NCI-H2107 (cell line): ENCODE measurements at regions not wholly inside any gene's neighbourhood (a gene's known extent, or its start where the extent isn't known, plus 50 kb on each side); places are given as distances from the start of the nearest gene placed in this dataset.

Source experiments
- DNase-seq: peaks from one replicate; lab custom pipeline; 2025; lab: John Stamatoyannopoulos, UW

DNA sequence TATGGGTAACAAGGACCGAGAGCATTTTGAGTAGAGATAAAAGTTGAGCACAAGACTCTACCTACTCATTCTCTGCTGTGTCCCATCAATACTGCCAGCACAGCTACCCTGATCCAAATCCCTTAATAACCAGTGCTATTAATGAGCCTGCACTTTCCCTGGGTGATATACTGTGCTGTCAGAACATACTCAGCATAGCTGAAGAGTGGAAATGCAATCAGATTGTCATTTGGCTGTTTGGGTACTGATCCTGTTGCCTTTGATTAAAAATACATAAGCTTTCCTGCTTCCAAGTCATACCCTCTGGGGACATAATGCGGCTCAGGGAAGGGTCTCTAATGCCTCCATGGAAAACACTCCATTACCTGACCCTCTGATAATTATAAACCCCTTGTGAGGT is 917.5 kb downstream of the SQOR start:
- no peak for DNase-seq

DNA sequence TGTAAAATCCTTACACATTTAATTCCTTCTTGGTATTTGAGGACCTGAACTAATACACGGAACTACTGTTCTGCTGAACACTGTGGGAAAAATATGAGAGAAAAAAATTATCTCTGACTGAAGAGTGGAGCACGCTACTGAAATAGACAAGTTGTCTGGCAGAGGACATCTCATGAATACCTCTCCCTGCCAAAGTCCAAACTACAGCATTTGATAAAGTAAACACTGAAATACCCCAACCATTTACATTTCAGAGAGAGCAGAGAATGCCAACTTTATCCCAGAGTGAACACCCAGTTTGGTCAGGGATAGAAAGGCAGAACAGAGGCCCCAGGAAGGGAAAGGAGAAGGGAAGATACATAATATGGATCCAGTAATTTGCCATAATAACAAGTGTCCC is 920.7 kb downstream of the SQOR start:
- DNase-seq = no peak

DNA sequence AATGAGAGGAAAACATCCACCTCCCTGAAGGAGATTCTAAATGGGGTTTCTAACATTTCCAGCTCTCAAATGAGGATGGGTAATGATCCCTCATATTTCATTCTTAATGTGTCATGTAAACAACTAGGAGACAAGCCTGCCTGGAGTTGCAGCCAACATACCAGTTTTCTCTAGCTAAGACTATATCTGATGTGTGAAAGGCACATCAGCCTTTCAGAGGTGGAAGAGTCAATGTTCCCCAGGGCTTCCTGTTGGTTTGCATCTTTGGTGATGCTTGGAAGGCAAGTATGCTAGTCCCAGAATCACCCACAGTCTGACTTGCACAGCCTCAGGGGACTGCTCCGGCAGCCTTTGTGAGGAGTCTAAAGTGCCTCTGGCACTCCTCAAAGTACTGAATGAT is 921.2 kb downstream of the SQOR start:
- DNase-seq = no peak

DNA sequence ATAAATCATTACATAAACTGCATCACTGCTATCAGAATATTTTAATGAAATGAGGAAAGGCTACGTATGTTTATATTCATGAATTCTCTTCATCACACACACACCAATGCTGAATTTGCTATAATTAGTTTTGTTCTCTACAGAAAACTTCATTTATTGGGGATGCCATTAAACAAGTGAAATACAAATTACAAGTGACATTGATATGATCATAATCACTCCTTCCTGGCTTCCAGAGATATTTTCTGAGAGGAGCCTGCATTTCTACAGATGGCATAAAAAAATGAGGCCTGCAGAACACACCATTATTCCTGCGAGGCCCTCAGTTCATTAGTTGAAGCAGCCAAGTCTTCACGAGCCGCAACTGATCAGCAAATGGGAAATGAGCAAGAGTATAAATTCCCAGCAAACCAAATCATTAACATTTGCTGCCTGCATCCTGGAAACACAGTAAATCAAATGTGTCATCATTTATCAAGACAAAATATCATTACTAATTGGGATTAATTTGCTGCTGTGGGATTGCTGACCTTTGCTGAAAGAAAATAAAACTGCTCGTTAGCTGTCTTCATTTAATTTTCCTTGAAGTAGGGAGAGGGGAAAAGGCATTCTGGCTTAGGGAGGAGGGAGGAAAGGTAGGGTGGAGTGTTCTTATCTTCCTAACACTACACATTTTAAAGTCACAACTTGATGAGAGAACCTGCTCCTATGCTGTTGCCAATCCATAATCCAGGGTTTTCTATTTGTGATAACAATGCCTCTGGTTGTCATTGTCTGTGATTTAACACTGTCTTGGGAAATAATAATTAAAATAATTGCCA is 921.9 kb downstream of the SQOR start:
- DNase-seq = no peak

DNA sequence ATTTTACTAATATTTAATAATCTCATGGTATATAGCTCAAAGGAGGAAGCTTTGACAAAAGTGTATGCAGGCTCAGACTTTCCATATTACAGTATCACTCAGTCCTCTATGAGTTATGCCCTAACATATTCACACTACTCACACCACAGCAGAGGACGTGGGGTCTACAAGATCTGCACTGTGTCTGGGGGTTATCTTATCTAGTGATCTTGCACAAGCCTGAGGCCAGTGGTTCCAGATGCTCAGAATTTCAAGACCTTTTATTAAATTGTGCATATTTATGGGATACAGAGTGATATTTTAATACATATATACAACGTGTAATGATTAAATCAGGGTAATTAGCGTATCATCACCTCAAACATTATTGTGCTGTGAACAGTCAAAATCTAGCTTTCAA is 933.1 kb downstream of the SQOR start:
- DNase-seq = no peak

DNA sequence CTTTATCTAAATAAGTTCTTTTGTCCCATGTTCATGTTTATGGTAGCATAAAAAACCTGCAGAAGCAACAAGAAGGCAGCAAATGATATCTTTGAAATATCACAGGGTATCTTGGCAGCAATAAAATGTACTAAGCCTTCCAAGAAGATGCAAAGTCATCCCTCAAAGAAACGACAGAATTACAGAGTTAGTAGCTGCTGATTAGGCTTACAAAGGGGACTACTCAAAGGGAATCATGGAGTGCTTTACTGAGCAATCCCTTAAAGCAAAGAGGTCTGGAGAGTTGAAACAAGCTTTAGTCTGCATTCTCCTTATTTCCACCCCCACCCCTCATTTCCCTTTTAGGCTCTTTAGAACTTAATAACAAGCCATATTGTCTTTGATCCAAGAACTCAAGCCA is 935.0 kb downstream of the SQOR start:
- no peak for DNase-seq

DNA sequence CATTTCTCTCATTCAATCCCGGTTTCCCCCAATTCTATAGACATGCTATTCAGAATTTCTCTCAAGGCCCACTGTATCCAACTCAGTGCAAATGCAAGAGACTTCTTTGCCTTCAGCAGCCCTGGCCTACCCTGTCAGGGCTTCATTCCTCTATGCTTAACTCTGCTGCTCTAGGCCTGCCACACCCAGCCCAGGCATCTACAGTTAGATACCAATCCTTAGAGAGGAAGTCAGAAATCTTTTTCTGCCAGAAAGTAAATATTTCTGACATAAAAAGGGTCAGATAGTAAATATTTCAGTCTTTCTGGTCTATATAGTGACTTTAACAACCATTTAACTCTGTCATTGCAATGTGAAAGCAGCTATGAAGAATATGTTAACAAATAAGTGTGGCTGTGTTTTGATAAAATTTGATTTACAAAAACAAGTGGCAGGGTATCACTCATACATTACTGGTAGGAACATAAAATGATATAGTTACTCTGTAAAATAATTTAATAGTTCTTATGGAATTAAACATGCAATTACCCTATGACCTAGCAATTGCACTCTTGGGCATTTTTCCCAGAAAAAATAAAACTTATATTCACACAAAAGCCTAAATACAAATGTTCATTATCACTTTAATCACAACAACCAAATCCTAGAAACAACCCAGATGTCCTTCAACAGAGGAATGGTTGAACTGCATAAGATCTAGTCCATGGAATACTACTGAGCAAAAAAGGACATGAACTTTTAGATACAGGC is 942.0 kb downstream of the SQOR start:
- no peak for DNase-seq

DNA sequence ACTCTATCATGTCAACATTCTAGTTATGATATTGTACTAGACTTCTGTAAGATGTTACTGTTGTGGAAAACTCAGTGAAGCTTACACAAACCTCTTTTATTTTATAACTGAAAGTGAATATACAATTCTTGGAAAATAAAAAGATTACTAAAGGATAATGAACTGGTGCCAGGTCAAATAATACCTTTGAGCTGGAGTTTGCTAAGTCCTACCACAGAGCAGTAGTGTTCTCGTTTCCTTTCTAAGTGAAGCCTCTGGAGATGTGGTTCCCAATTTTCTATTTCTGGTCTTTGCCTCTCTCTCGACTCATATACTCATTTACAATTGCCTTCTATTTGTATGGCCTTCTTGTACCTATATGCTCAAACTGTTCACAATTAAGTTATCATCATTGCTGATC is 942.9 kb downstream of the SQOR start:
- DNase-seq = no peak

DNA sequence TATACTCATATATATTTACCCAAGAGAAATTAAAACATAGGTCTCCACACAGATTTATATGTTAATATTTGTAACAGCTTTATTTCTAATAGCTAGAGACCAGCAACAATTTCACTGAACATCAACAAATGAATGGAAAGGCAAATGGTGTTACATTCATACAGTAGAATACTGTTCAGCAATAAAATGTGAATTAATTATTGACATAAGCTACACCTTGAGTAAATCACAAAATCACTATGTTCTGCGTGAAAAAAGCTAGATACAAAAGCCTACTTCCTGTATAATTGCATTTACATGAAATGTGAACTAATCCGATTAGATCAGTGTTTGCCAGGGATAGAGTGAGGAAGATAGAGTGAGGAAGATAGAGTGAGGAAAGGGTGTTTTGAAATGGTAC is 945.7 kb downstream of the SQOR start:
- no peak for DNase-seq

DNA sequence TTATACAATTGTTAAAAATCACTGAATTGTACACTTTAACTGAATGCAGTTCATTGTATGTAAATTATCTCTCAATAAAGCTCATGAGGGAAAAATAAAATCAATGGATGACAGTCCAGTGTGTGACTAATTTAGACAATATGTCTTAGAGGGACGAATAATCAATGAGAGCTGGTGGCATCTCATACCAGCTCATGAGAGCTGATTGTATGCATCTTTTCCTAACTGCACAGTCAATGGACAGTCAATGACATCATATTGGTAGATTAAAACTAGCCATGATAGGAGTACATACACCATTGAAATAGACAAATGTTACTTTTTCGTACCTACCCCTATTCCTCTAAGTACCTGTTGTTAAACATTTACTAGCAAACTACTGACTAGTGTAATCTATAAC is 946.1 kb downstream of the SQOR start:
- no peak for DNase-seq

DNA sequence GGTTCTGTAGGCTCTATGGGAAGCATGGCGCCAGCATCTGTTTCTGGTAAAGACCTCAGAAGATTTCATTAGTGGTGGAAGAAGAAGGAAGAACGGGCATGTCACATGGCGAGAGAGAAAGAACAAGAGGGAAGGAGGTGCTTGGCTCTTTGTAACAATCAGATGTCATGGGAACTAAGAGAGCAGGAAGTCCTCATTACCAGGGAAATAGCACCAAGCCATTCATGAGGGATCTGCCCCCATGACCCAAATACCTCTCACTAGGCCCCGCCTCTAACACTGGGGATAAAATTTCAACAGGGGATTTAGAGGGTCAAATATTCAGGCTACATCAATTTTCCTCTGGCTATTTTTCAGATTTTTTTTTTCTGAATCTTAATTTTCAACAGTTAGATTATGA is 954.3 kb downstream of the SQOR start:
- no peak for DNase-seq

DNA sequence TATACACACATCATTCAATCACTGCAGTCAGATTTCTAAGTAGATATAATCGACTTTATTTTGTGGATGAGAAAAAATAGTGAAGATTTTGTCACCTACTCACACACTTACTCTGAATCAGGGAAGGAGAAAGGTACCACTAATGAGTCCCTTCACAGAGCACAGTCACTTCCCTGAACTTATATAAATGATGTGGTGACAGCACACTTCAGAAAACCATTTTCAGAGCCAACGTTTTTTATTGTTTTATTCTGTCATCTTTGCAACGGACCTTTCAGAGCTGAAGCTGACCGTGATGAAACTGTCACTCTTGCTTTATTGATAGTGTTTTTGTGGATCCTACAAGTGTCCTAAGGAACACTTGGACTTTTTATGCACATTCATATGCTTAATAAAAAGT is 956.6 kb downstream of the SQOR start:
- no peak for DNase-seq

DNA sequence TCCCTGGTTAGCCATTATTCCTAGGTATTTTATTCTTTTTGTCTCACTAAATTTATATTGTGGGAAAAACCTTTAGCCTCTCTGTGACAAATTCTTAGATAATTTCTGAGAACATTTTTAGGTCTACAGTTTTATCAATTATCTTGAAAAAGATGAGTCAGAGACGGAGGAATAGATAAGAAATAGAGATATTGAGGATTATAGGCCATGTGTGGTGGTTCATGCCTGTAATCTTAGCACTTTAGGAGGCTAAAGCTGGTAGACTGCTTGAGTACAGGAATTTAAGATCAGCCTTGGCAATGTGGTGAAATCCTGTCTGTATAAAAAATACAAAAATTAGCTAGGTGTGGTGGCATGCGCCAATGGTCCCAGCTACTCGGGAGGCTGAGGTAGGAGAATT is 960.2 kb downstream of the SQOR start:
- no peak for DNase-seq

DNA sequence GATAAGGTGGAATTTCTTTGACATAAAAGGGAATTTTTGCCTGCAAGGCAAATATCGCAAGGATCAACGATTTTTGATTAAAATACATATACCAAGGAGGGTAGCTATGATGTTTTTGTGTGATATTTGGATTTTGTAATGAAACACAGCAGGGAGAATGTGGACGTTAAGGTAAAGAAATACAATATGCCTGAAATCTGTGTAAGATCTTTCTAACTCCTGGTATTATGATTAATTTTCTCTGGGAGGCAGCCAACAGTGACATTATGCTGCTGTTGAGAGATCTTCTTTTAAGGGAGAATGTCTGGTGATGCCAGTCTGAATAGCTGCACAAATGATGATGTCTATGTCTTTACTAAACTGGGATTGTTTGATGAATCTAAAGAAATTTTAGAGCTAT is 972.2 kb downstream of the SQOR start:
- DNase-seq = no peak

DNA sequence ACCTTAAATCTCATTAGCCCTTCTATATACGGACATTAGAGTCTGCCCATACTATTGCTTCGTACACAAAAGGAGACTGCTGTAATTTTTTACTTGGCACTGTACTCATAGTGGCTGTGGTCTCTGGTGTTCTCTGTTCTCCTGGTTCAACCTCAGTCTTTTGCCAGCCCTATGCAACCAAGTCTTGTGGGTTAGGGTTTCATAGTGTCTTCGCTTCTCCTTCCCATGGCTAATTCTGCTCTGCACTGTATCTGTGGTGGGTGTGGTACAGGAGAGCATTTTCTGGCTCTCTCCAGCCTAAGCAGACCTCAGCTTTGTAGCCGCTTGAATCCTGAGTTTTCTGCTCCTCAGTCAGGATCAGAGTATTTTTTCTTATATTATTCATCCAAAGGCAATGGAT is 981.2 kb downstream of the SQOR start:
- DNase-seq = no peak

DNA sequence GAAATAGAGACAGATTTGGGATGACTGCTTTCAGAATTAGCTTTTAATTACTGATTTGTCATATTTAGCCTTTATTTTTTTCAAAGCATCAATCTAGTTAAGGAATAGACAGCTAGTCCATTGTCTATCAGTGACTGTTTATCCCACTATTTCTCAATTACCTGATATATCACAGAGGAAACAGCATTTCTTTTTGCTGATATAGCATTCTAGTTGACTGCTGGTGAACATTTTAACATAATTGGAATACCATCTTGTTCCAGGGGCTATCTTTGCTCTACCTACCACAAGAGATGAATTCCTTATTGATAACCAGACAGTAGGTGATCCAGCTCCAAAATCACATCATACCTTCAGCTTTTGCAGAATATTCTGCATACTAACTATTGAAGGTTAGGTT is 982.7 kb downstream of the SQOR start:
- DNase-seq = no peak

DNA sequence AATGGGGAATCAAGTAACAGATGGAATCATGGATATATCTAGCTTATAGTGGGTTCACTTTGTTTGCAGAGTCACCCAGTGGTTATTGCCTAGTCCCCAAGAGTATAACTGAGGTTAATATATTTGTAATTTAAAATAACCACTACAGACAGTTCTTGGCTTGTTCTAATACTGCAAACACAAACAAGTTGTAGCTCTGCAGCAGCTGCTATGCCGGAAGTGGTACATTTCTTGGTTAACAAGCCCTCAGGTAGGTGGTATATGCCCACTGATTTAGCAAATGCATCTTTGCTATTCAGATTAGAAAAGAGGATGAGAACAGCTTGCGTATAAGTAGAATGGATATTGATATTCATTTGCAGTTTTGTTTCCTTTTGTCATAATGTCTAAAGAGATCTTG is 984.2 kb downstream of the SQOR start:
- DNase-seq = no peak

DNA sequence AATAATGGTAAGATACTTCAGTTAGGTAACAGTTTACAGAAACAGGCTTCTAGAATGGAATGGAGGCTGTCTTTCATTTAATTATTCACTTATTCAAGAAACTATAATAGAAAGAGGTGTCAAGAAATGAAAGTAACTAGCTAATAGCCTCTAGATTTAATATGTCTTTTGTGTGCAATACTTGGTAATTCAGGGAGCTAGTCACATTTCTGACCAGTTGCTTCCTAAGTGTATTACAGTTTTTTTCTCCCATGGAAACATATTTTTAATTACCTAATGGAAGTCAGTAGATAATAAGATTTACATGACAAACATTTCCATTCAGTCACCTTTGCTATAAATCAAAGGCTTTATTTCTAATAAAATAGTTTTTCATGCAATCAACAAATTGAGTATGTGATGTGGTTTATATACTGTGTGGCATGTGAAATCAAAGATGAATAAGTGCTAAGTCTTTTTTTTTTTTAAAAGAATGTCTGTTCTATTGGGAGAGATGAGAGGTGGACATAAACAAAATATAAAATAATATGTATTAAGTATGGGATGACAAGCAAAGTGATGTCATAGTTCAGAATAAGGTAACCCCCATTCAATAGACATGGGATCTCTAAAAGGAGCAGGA is 985.7 kb downstream of the SQOR start:
- no peak for DNase-seq

DNA sequence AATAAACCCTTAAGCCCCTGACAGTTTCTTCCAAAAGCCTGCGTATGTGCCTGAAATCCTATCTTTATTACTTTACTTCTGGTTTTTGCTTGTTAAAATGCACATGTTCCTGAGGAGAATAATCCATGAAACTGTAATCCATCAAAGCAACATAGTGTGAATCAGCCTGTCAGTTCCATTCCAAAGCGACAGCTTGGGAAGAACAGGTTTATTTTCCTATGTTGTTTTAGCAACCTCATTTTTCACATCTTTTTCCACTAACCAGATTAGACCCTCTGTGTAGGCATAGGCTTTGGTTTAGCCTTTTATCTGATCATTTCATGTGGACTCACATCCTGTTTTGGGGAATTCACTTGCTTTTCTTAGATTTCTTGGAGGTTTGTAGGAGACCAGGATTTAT is 988.0 kb downstream of the SQOR start:
- DNase-seq = no peak

DNA sequence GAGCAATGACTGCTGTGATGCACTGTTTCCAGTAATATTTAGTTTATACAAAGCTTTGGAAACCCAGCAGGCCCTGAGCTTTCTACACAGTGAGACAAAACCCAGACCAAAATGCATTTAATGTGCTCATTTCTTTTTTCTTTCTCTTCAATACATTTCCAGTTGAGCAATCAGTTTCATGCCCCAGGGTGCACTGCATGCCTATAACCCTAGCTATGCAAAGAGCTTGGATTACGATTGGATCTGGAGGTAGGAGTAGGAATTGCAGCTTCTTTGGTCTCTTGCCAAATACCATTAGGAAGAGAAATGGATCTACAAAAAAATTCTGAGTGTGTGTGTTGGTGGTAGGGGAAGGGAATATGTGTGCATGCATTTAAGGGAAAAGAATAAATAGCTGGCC is 1001.4 kb downstream of the SQOR start:
- no peak for DNase-seq

DNA sequence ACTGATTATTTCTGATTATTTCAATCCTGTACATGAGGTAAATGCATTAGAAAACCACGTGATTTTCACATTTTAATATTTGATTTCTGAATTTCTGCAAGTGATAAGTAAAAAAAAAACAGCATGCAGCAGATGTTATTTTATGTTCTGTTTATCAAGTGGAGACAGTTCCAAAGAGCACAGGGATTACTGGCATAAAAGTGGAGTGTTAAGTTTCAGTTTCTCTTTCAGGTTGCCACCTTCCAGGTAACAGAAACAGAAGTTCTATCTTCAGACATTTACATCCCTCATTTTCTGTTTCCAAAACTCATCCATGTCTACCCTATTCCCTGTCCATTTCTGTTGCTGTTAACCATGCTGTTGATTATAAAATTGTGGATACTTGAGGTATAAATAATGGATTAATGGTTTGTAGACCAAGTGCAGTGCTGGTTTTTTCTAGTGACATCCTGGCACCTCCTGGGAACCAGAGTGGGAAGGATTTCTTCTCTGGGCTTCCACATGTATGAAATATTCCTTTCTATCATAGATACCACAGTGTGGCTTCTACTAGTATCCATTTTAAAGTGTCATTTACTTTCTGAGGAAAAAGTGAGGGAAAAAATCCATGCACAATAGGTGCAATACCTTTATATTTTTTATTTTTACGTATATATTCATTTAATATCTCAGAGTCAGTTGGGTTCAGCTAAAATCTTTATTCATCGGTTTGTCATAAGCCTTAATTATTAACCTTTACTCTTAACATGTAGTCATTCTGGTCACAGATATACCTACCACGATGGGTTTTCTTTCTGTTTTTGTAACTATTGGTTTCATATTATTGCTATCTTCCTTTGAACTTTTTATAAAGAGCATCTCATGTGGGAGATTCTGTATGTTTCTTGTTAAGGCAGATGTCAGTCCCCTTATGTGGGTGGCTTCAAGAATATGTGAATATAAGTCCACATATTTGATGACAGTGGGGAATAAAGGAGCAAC is 1010.0 kb downstream of the SQOR start:
- DNase-seq = no peak

DNA sequence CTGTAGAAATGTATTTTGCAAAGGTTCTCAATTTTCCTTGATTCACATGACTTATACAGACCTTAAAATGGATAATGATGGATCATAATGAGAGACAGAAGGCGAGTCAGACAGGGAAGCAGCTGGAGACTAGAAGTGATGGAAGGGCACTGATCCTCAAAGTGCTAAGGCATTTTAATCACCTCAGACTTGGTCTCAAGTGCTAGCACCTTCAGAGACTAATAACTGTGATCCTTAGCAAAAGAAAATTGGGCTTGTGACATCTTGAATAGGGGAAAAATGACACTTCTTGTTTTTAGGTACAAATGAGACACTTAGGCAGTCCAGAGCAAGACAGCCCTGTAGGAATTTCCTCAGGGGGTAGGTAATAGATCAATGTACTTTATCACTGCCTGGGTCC is 1011.7 kb downstream of the SQOR start:
- no peak for DNase-seq
